H1 (cell line): ENCODE measurements at regions not wholly inside any gene's neighbourhood (a gene's known extent, or its start where the extent isn't known, plus 50 kb on each side); places are given as distances from the start of the nearest gene placed in this dataset.

Experiments
- CTCF ChIA-PET: fragments of 300-600 bp; sonication (Branson Sonifier 250); formaldehyde crosslinking; loops from one replicate; lab custom pipeline; 2021; ENCODE audit not compliant: partially characterized antibody; lab: Charles Lee
- POLR2A ChIA-PET: fragments of 300-600 bp; sonication (Branson Sonifier 250); formaldehyde crosslinking; loops from one replicate; lab custom pipeline; 2021; ENCODE audit warnings: inconsistent platforms; ENCODE audit not compliant: partially characterized antibody; lab: Charles Lee
- DNase-seq, 2 experiments: peaks; one replicate each; pipeline versions ENCODE4 v3.0.0 to v3.0.0-alpha.2; 2010 to 2022; ENCODE audit warnings: low spot score in 2 of 2, low read depth in 1 of 2, mixed read lengths in 1 of 2
- FAIRE-seq: peaks from 2 replicates; lab custom pipeline; 2011; peaks lifted over from hg19 to GRCh38; lab: Jason Lieb, UNC
- H2AFZ ChIP-seq: 2 replicates; pipeline ENCODE4 v1.8.1; 2012; ENCODE audit warnings: low read length, inconsistent platforms
- H2AK5ac ChIP-seq: 2 replicates; pipeline ENCODE4 v1.6.1; 2013; ENCODE audit warnings: low read depth, low read length
- H2BK120ac ChIP-seq: replicated peaks from 2 replicates; pipeline ENCODE3; 2013; ENCODE audit warnings: low read depth, low read length, inconsistent platforms
- H2BK12ac ChIP-seq: 2 replicates; pipeline ENCODE4 v1.6.1; 2013; ENCODE audit warnings: low read depth, low read length
- H2BK15ac ChIP-seq: 2 replicates; pipeline ENCODE4 v1.6.1; 2013; ENCODE audit warnings: low read length
- H2BK20ac ChIP-seq: 2 replicates; pipeline ENCODE4 v1.6.1; 2013; ENCODE audit warnings: low read length
- H2BK5ac ChIP-seq: 2 replicates; pipeline ENCODE4 v1.6.1; 2013; ENCODE audit warnings: low read depth, low read length
- H3K14ac ChIP-seq: 2 replicates; pipeline ENCODE4 v1.6.1; 2013; ENCODE audit warnings: inconsistent platforms; ENCODE audit not compliant: insufficient read length
- H3K18ac ChIP-seq: 2 replicates; pipeline ENCODE4 v1.6.1; 2013; ENCODE audit warnings: low read length; ENCODE audit errors: extremely low read depth
- H3K23ac ChIP-seq: 2 replicates; pipeline ENCODE4 v1.6.1; 2013; ENCODE audit warnings: inconsistent platforms; ENCODE audit not compliant: insufficient read length
- H3K23me2 ChIP-seq: 2 replicates; pipeline ENCODE4 v1.6.1; 2013; ENCODE audit warnings: low read depth, low read length
- H3K27ac ChIP-seq: 2 replicates; pipeline ENCODE4 v1.6.1; 2011; ENCODE audit warnings: low read depth, low read length, inconsistent platforms
- H3K27me3 ChIP-seq, 4 experiments: replicated peaks in 1 of 4; 1 replicate in 1 of 4; 2 replicates in 3 of 4; pipeline versions ENCODE4 v1.6.1 to v1.8.1; 2011 to 2013; ENCODE audit warnings: low read length in 3 of 4, mild to moderate bottlenecking in 3 of 4, inconsistent platforms in 2 of 4, mixed read lengths in 2 of 4, moderate library complexity in 1 of 4; ENCODE audit not compliant: control insufficient read depth in 3 of 4, insufficient read depth in 3 of 4; ENCODE audit errors: extremely low read depth in 1 of 4
- H3K36me3 ChIP-seq, 4 experiments: 2 replicates each; pipeline versions ENCODE4 v1.6.1 to v1.8.1; 2011 to 2013; ENCODE audit warnings: mild to moderate bottlenecking in 4 of 4, low read length in 3 of 4, moderate library complexity in 2 of 4, control low read depth in 1 of 4, inconsistent platforms in 1 of 4; ENCODE audit not compliant: insufficient read depth in 4 of 4, control insufficient read depth in 2 of 4
- H3K4ac ChIP-seq: replicated peaks from 2 replicates; pipeline ENCODE3; 2013; ENCODE audit warnings: low read length, low read depth, mixed read lengths, inconsistent platforms; ENCODE audit not compliant: insufficient read length
- H3K4me1 ChIP-seq, 4 experiments: replicated peaks in 1 of 4; 1 replicate in 1 of 4; 2 replicates in 3 of 4; pipeline versions ENCODE4 v1.6.1 to v1.8.1; 2011 to 2013; ENCODE audit warnings: low read length in 3 of 4, inconsistent platforms in 2 of 4, mixed read lengths in 1 of 4; ENCODE audit not compliant: insufficient read depth in 4 of 4, control insufficient read depth in 3 of 4
- H3K4me2 ChIP-seq, 2 experiments: 2 replicates each; pipeline versions ENCODE4 v1.6.1 to v1.8.1; 2011 to 2013; ENCODE audit warnings: low read depth in 2 of 2, low read length in 2 of 2, control low read depth in 1 of 2, inconsistent platforms in 1 of 2, mild to moderate bottlenecking in 1 of 2; ENCODE audit not compliant: insufficient read depth in 1 of 2
- H3K4me3 ChIP-seq, 4 experiments: fragments of 200-600, 300-600 bp in 1 of 4; sonication (generic), shearing (Covaris generic), sonication (Bioruptor Twin) in 1 of 4; 2 replicates each; pipeline versions ENCODE4 v1.5.1 to v1.8.1; 2011 to 2016; ENCODE audit warnings: low read length in 4 of 4, low read depth in 3 of 4, control low read depth in 2 of 4, inconsistent platforms in 2 of 4, mild to moderate bottlenecking in 2 of 4, mixed read lengths in 1 of 4, moderate library complexity in 1 of 4; ENCODE audit not compliant: insufficient read depth in 2 of 4; ENCODE audit errors: extremely low read depth in 1 of 4
- H3K56ac ChIP-seq: replicated peaks from 2 replicates; pipeline ENCODE3; 2013; ENCODE audit warnings: low read depth, mild to moderate bottlenecking, mixed read lengths, low read length, inconsistent platforms; ENCODE audit not compliant: insufficient read length
- H3K79me1 ChIP-seq: 2 replicates; pipeline ENCODE4 v1.6.1; 2013; ENCODE audit warnings: low read depth, low read length, control low read depth
- H3K79me2 ChIP-seq, 2 experiments: 2 replicates each; pipeline versions ENCODE4 v1.6.1 to v1.8.1; 2012 to 2013; ENCODE audit warnings: low read length in 2 of 2, mild to moderate bottlenecking in 2 of 2, inconsistent platforms in 1 of 2; ENCODE audit not compliant: insufficient read depth in 2 of 2, control insufficient read depth in 1 of 2
- H3K9ac ChIP-seq, 4 experiments: replicated peaks in 1 of 4; 1 replicate in 1 of 4; 2 replicates in 3 of 4; pipeline versions ENCODE4 v1.6.1 to v1.8.1; 2011 to 2013; ENCODE audit warnings: low read depth in 3 of 4, low read length in 3 of 4, control low read depth in 2 of 4, mild to moderate bottlenecking in 2 of 4, moderate library complexity in 2 of 4, inconsistent platforms in 1 of 4; ENCODE audit errors: extremely low read depth in 1 of 4
- H3K9me3 ChIP-seq, 2 experiments: 2 replicates each; pipeline versions ENCODE4 v1.6.1 to v1.8.1; 2012 to 2013; ENCODE audit warnings: mild to moderate bottlenecking in 2 of 2, moderate library complexity in 2 of 2, control low read depth in 1 of 2, inconsistent platforms in 1 of 2, low read depth in 1 of 2, low read length in 1 of 2, mixed read lengths in 1 of 2; ENCODE audit not compliant: insufficient read depth in 2 of 2
- H4K20me1 ChIP-seq, 2 experiments: replicated peaks in 1 of 2; 2 replicates each; pipeline versions ENCODE3 to v1.8.1; 2011 to 2013; ENCODE audit warnings: inconsistent platforms in 2 of 2, low read length in 2 of 2, mild to moderate bottlenecking in 1 of 2; ENCODE audit not compliant: insufficient read depth in 2 of 2, control insufficient read depth in 1 of 2
- H4K5ac ChIP-seq: 2 replicates; pipeline ENCODE4 v1.6.1; 2013; ENCODE audit warnings: low read length, low read depth, mixed read lengths, inconsistent platforms; ENCODE audit not compliant: insufficient read length
- H4K8ac ChIP-seq: 2 replicates; pipeline ENCODE4 v1.8.0; 2013; ENCODE audit warnings: mild to moderate bottlenecking, moderate library complexity, low read length, inconsistent platforms; ENCODE audit not compliant: insufficient read depth; ENCODE audit errors: extremely low read depth
- H4K91ac ChIP-seq: replicated peaks from 2 replicates; pipeline ENCODE3; 2013; ENCODE audit warnings: low read length, mixed read lengths, inconsistent platforms; ENCODE audit not compliant: insufficient read length
- BACH1 ChIP-seq: IDR thresholded peaks from 2 replicates; pipeline ENCODE4 v1.6.1; 2012; ENCODE audit warnings: low read length, improper control_type of control experiment
- CBX5 ChIP-seq: fragments of 300-800, 300-1000 bp; sonication (generic); IDR thresholded peaks from 2 replicates; pipeline ENCODE4 v1.7.1; 2016; ENCODE audit warnings: antibody characterized with exemption, low read length, low read depth
- CBX8 ChIP-seq: fragments of 300-800, 300-1000 bp; sonication (generic); IDR thresholded peaks from 2 replicates; pipeline ENCODE4 v1.7.1; 2016; ENCODE audit warnings: low read depth, low read length, borderline replicate concordance
- EGR1 ChIP-seq: IDR thresholded peaks from 2 replicates; pipeline ENCODE4 v1.6.1; 2011; ENCODE audit warnings: low read depth, low read length, borderline replicate concordance
- EP300 ChIP-seq, 2 experiments: IDR thresholded peaks; 1 replicate in 1 of 2; 2 replicates in 1 of 2; pipeline ENCODE4 v1.6.1; 2011 to 2012; ENCODE audit warnings: low read depth in 2 of 2, low read length in 2 of 2, mild to moderate bottlenecking in 2 of 2, borderline replicate concordance in 1 of 2, inconsistent platforms in 1 of 2, moderate library complexity in 1 of 2
- GTF2F1 ChIP-seq: IDR thresholded peaks from 2 replicates; pipeline ENCODE4 v1.6.1; 2012; ENCODE audit warnings: low read depth, low read length, improper control_type of control experiment, borderline replicate concordance
- KDM4A ChIP-seq: IDR thresholded peaks from one replicate; pipeline ENCODE4 v1.7.1; 2012; ENCODE audit warnings: low read depth, mild to moderate bottlenecking, moderate library complexity, low read length, inconsistent platforms; ENCODE audit not compliant: severe bottlenecking
- MAFK ChIP-seq: IDR thresholded peaks from 2 replicates; pipeline ENCODE4 v1.6.1; 2012; ENCODE audit warnings: low read depth, mild to moderate bottlenecking, improper control_type of control experiment, low read length
- RFX5 ChIP-seq: IDR thresholded peaks from 2 replicates; pipeline ENCODE4 v1.6.1; 2011; ENCODE audit warnings: low read depth, low read length, improper control_type of control experiment, borderline replicate concordance
- TAF7 ChIP-seq: optimal IDR thresholded peaks from 2 replicates; pipeline ENCODE3; 2011; ENCODE audit warnings: low read depth, mild to moderate bottlenecking, inconsistent platforms, low read length, moderate library complexity, borderline replicate concordance
- WGBS, 2 experiments: shearing (Covaris generic) in 1 of 2; methylation state at CpG; one replicate each; pipeline versions ENCODE4 v1.1.6 to v1.1.7; 2013 to 2015; ENCODE audit warnings: low lambda C conversion rate in 2 of 2, mixed read lengths in 2 of 2, inconsistent platforms in 1 of 2, low coverage in 1 of 2, missing lambda C conversion rate in 1 of 2; ENCODE audit not compliant: insufficient replicate concordance in 2 of 2, insufficient coverage in 1 of 2, insufficient read length in 1 of 2; ENCODE audit errors: extremely low coverage in 1 of 2, missing lambda C conversion rate in 1 of 2; 5-methylcytosine and 5-hydroxymethylcytosine counted together
- TF ChIP-seq, protein P1 (sequence below), 3 experiments: IDR thresholded peaks; 1 replicate in 2 of 3; 2 replicates in 1 of 3; pipeline versions ENCODE4 v1.5.1 to v1.6.1; 2011; ENCODE audit warnings: low read length in 3 of 3, mild to moderate bottlenecking in 3 of 3, inconsistent platforms in 2 of 3, low read depth in 1 of 3, moderate library complexity in 1 of 3; ENCODE audit not compliant: insufficient read depth in 1 of 3; ENCODE audit errors: control extremely low read depth in 1 of 3

DNA sequence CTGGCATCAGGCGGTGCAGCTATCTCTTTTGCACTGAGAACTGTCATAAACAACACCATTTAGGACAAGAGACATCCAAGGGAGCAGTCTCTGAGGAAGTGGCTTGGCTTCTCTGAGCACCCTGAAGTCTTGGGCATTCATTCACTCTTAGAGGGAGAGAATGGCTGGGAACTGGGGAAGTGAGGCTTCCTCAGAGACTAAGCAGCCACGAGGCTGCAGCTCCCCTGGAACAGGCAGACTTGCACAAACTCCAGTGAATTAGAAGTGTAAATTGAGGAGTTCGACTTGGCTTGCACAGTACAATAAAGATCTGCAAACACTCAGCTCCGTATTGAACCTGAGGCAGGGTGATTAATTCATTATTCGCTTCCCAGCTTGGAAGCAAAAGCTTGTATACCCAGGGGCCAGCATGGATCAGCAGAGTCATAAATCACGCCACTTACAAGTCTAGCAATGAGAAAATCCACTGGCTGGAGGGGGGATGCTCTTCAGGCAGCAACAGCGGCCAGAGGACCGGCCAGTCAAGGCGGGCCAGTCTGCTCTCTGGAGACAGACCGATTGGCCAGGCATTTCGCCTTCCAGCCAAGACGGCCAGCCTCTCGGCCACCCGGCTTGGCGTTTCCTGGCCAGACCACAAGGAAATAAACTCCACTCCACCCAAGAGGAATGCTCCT lies 118.8 kb upstream of the ADPGK start:
- H4K91ac ChIP-seq = no peak overlapping the region
- H3K9me3 ChIP-seq = no peaks in the 10 kb centered on the region
- H2BK15ac ChIP-seq = no peak overlapping the region
- H3K56ac ChIP-seq = no peak overlapping the region
- H3K9ac ChIP-seq = no peak overlapping the region
- H2AK5ac ChIP-seq = no peak overlapping the region
- ChIA-PET CTCF (interaction anchor here (0.7 kb wide), 1 partner anchor 201 kb away, joined by 3 read pairs; no protein-coding TSS in a partner anchor), POLR2A (no interaction called here)
- H4K5ac ChIP-seq = no peak overlapping the region
- H3K79me1 ChIP-seq = no peaks in the 10 kb centered on the region
- H3K23me2 ChIP-seq = no peaks in the 10 kb centered on the region
- no peak for FAIRE-seq
- no peak overlapping the region for H3K4ac ChIP-seq
- H3K14ac ChIP-seq = no peak overlapping the region
- no peak overlapping the region for H2BK12ac ChIP-seq
- no peaks in the 10 kb centered on the region for H3K79me2 ChIP-seq
- H3K36me3 ChIP-seq = no peaks in the 10 kb centered on the region
- no peak overlapping the region for H3K23ac ChIP-seq
- no peaks in the 10 kb centered on the region for H4K20me1 ChIP-seq
- no peak overlapping the region for H3K4me2 ChIP-seq
- no peak overlapping the region for H3K18ac ChIP-seq
- no peaks in the 10 kb centered on the region; a peak in 1 of 7 replicates for H3K4me1 ChIP-seq
- no peaks in the 10 kb centered on the region for H3K27me3 ChIP-seq
- no peak for DNase-seq
- no peak overlapping the region for H2BK5ac ChIP-seq
- no peak overlapping the region for H2BK120ac ChIP-seq
- no peak overlapping the region for H3K27ac ChIP-seq
- H2AFZ ChIP-seq = no peak overlapping the region
- H4K8ac ChIP-seq = no peak overlapping the region; the same call in 1 of the 2 replicates
- no peak overlapping the region for H3K4me3 ChIP-seq
- WGBS, 2 experiments = 86% methylated on average over 15 of the region's 15 CpGs; no CpG with 5 or more reads in 1 of the 2 experiments
- no peak overlapping the region for H2BK20ac ChIP-seq
- no peak for TF ChIP-seq BACH1
- TF ChIP-seq, protein P1, sequence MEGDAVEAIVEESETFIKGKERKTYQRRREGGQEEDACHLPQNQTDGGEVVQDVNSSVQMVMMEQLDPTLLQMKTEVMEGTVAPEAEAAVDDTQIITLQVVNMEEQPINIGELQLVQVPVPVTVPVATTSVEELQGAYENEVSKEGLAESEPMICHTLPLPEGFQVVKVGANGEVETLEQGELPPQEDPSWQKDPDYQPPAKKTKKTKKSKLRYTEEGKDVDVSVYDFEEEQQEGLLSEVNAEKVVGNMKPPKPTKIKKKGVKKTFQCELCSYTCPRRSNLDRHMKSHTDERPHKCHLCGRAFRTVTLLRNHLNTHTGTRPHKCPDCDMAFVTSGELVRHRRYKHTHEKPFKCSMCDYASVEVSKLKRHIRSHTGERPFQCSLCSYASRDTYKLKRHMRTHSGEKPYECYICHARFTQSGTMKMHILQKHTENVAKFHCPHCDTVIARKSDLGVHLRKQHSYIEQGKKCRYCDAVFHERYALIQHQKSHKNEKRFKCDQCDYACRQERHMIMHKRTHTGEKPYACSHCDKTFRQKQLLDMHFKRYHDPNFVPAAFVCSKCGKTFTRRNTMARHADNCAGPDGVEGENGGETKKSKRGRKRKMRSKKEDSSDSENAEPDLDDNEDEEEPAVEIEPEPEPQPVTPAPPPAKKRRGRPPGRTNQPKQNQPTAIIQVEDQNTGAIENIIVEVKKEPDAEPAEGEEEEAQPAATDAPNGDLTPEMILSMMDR (IDR thresholded peaks at IDR 0.05; ENCODE audit: control extremely low read depth in 1 of 3, insufficient read depth in 1 of 3, low read depth in 1 of 3, low read length in 3 of 3) = no peak
- TF ChIP-seq CBX5 = no peak
- TF ChIP-seq EP300 (IDR thresholded peaks at IDR 0.05; ENCODE audit: borderline replicate concordance in 1 of 2, low read depth in 2 of 2, low read length in 2 of 2) = no peak
- TF ChIP-seq RFX5 = no peak
- TF ChIP-seq CBX8 = no peak
- TF ChIP-seq MAFK = no peak
- no peak for TF ChIP-seq KDM4A
- TF ChIP-seq GTF2F1 = no peak
- no peak for TF ChIP-seq EGR1
- TF ChIP-seq TAF7 = no peak
